Keratinocyte (primary cell): ENCODE measurements at regions not wholly inside any gene's neighbourhood (a gene's known extent, or its start where the extent isn't known, plus 50 kb on each side); places are given as distances from the start of the nearest gene placed in this dataset.
A peak's percentile ranks its signal among the peaks of the same experiment; 100 is the strongest.

Experiments
- DNase-seq: peaks from one replicate; pipeline ENCODE4 v3.0.0-alpha.2; 2011; ENCODE audit warnings: low read depth, missing footprints, low spot score
- FAIRE-seq: peaks from 2 replicates; lab custom pipeline; 2011; peaks lifted over from hg19 to GRCh38; lab: Jason Lieb, UNC
- H2AFZ ChIP-seq: 2 replicates; pipeline ENCODE4 v1.6.0; 2012; ENCODE audit warnings: low read length, control low read depth, inconsistent platforms; ENCODE audit not compliant: control insufficient read depth
- H3K27ac ChIP-seq: 2 replicates; pipeline ENCODE4 v1.5.1; 2011; ENCODE audit warnings: low read length; ENCODE audit not compliant: control insufficient read depth, insufficient read depth
- H3K27me3 ChIP-seq: 3 replicates; pipeline ENCODE4 v1.6.0; 2011; ENCODE audit warnings: low read length; ENCODE audit not compliant: control insufficient read depth, insufficient read depth; ENCODE audit errors: extremely low read depth
- H3K36me3 ChIP-seq, 2 experiments: 2 replicates in 1 of 2; 3 replicates in 1 of 2; pipeline ENCODE4 v1.5.1; 2011; ENCODE audit warnings: low read length in 2 of 2, mild to moderate bottlenecking in 1 of 2; ENCODE audit not compliant: control insufficient read depth in 2 of 2, insufficient read depth in 2 of 2; ENCODE audit errors: extremely low read depth in 1 of 2
- H3K4me1 ChIP-seq: 3 replicates; pipeline ENCODE4 v1.5.1; 2011; ENCODE audit warnings: low read length; ENCODE audit not compliant: control insufficient read depth, insufficient read depth; ENCODE audit errors: extremely low read depth
- H3K4me2 ChIP-seq: 3 replicates; pipeline ENCODE4 v1.6.0; 2011; ENCODE audit warnings: low read depth, low read length; ENCODE audit not compliant: control insufficient read depth, insufficient read depth; ENCODE audit errors: extremely low read depth
- H3K4me3 ChIP-seq, 3 experiments: fragments of 200-600 bp in 1 of 3; sonication (generic) in 1 of 3; 2 replicates in 2 of 3; 3 replicates in 1 of 3; pipeline ENCODE4 v1.5.1; 2011 to 2016; ENCODE audit warnings: low read length in 3 of 3, mild to moderate bottlenecking in 3 of 3, control low read depth in 2 of 3, inconsistent platforms in 1 of 3, low read depth in 1 of 3, mixed read lengths in 1 of 3, mixed run types in 1 of 3, moderate library complexity in 1 of 3; ENCODE audit not compliant: control insufficient read depth in 2 of 3, insufficient read depth in 2 of 3; ENCODE audit errors: extremely low read depth in 1 of 3
- H3K79me2 ChIP-seq: 2 replicates; pipeline ENCODE4 v1.6.0; 2012; ENCODE audit warnings: low read length; ENCODE audit not compliant: control insufficient read depth, insufficient read depth
- H3K9ac ChIP-seq: 3 replicates; pipeline ENCODE4 v1.6.0; 2011; ENCODE audit warnings: low read length; ENCODE audit not compliant: control insufficient read depth, insufficient read depth; ENCODE audit errors: extremely low read depth
- H3K9me1 ChIP-seq: 3 replicates; pipeline ENCODE4 v1.6.0; 2011; ENCODE audit warnings: low read length; ENCODE audit not compliant: control insufficient read depth, insufficient read depth; ENCODE audit errors: extremely low read depth
- H3K9me3 ChIP-seq: 2 replicates; pipeline ENCODE4 v1.5.1; 2012; ENCODE audit warnings: low read depth, low read length; ENCODE audit not compliant: control insufficient read depth
- H4K20me1 ChIP-seq: 3 replicates; pipeline ENCODE4 v1.6.0; 2011; ENCODE audit warnings: low read length; ENCODE audit not compliant: control insufficient read depth, insufficient read depth; ENCODE audit errors: extremely low read depth
- CTCF ChIP-seq, 3 experiments: IDR thresholded peaks in 1 of 3; conservative IDR thresholded peaks in 1 of 3; optimal IDR thresholded peaks in 1 of 3; 2 replicates in 2 of 3; 3 replicates in 1 of 3; pipeline versions ENCODE3 to v1.5.1; 2011; ENCODE audit warnings: low read length in 3 of 3, mild to moderate bottlenecking in 3 of 3, moderate library complexity in 2 of 3, control low read depth in 1 of 3, inconsistent platforms in 1 of 3; ENCODE audit not compliant: insufficient read depth in 2 of 3; ENCODE audit errors: extremely low read depth in 1 of 3
- EZH2 ChIP-seq: IDR thresholded peaks from one replicate; pipeline ENCODE4 v1.6.1; 2012; ENCODE audit warnings: inconsistent platforms, mild to moderate bottlenecking, low read length, moderate library complexity
- dilution Hi-C: fragments of 300-500 bp; cut with MboI; formaldehyde crosslinking; loops from one replicate; pipeline ENCODE4 v1.7.0; 2020; ENCODE audit warnings: low sequenced_read_pairs; ENCODE audit not compliant: extremely low pct_ligation_motif_present

GRCh38 chr13:37303606-37304005 lies 198.1 kb upstream of the CSNK1A1L start:
- H3K9ac ChIP-seq, result no peak overlapping the region
- H3K4me3 ChIP-seq, result peak overlapping the region in 1 of 3 experiments; percentile 14
- H3K4me1 ChIP-seq, result peaks cover 25% of the 10 kb centered on the region
- no peaks in the 10 kb centered on the region for H3K36me3 ChIP-seq
- TF ChIP-seq CTCF (optimal IDR thresholded peaks at IDR 0.05 in 1 of 3, IDR thresholded peaks at IDR 0.05 in 1 of 3, conservative IDR thresholded peaks at IDR 0.05 in 1 of 3; ENCODE audit: extremely low read depth in 1 of 3, insufficient read depth in 2 of 3, low read length in 3 of 3) (no peak), EZH2 (no peak)
- H3K9me3 ChIP-seq, result no peaks in the 10 kb centered on the region
- no peak overlapping the region for H3K27ac ChIP-seq
- H3K79me2 ChIP-seq, result no peaks in the 10 kb centered on the region
- H4K20me1 ChIP-seq, result no peaks in the 10 kb centered on the region
- dilution Hi-C loops, result no loop called here
- FAIRE-seq (peak; percentile 83), DNase-seq (no peak)
- H3K27me3 ChIP-seq, result no peaks in the 10 kb centered on the region
- H3K4me2 ChIP-seq, result peak overlapping the region; percentile 51
- H2AFZ ChIP-seq, result peak overlapping the region; percentile 63
- no peaks in the 10 kb centered on the region for H3K9me1 ChIP-seq

- Histone ChIP-seq H3K36me3 (no peaks in the 10 kb centered on the region), H2AFZ (no peak overlapping the region), H3K9ac (no peak overlapping the region), H3K27ac (no peak overlapping the region), H3K4me2 (no peak overlapping the region), H3K4me1 (peaks cover 25% of the 10 kb centered on the region), H3K27me3 (no peaks in the 10 kb centered on the region), H3K9me1 (no peaks in the 10 kb centered on the region), H3K79me2 (no peaks in the 10 kb centered on the region), H3K4me3 (no peak overlapping the region), H3K9me3 (no peaks in the 10 kb centered on the region), H4K20me1 (no peaks in the 10 kb centered on the region)
- DNase-seq (no peak), FAIRE-seq (no peak)
- dilution Hi-C loops, result no loop called here
- TF ChIP-seq CTCF (optimal IDR thresholded peaks at IDR 0.05 in 1 of 3, IDR thresholded peaks at IDR 0.05 in 1 of 3, conservative IDR thresholded peaks at IDR 0.05 in 1 of 3; ENCODE audit: extremely low read depth in 1 of 3, insufficient read depth in 2 of 3, low read length in 3 of 3), result no peak
- no peak for TF ChIP-seq EZH2
Observed at GRCh38 chr13:37302686-37303085, 197.2 kb upstream of the CSNK1A1L start.
